ENCODE measurements at regions not wholly inside any gene's neighbourhood (a gene's known extent, or its start where the extent isn't known, plus 50 kb on each side); places are given as distances from the start of the nearest gene placed in this dataset.

- TF ChIP-seq SPI1 (IDR thresholded peaks at IDR 0.05; ENCODE audit: low read depth, low read length) (no peak), POLR2A (IDR thresholded peaks at IDR 0.05; ENCODE audit: low read depth, low read length) (no peak), TAF1 (IDR thresholded peaks at IDR 0.05; ENCODE audit: low read depth, low read length) (no peak), POLR2AphosphoS5 (IDR thresholded peaks at IDR 0.05; ENCODE audit: low read depth, low read length) (no peak), POU2F2 (IDR thresholded peaks at IDR 0.05; ENCODE audit: low read depth, low read length) (peak; percentile 75; the same call in 1 of the 2 replicates)
Observed at GRCh38 chr14:97025722-97026121, 228.5 kb downstream of the VRK1 start.

Measured in GM12891 (cell line).